Sigmoid colon (tissue), 3 donors: ENCODE measurements at regions not wholly inside any gene's neighbourhood (a gene's known extent, or its start where the extent isn't known, plus 50 kb on each side); places are given as distances from the start of the nearest gene placed in this dataset.

ENCODE experiments used
- CTCF ChIP-seq, 4 experiments: fragments of 450-650 bp in 3 of 4; fragments of 200-600 bp in 1 of 4; IDR thresholded peaks; one replicate each; pipeline ENCODE4 v1.5.1; 2016 to 2019; ENCODE audit warnings: antibody characterized with exemption in 4 of 4, mild to moderate bottlenecking in 3 of 4, moderate library complexity in 2 of 4
- POLR2A ChIP-seq, 2 donors: fragments of 450-650 bp; IDR thresholded peaks; one replicate each; pipeline ENCODE4 v1.6.1; 2016; ENCODE audit warnings: antibody characterized with exemption in 2 of 2, mild to moderate bottlenecking in 2 of 2, moderate library complexity in 2 of 2

- no peak for TF ChIP-seq CTCF (IDR thresholded peaks at IDR 0.05)
- no peak for TF ChIP-seq POLR2A (IDR thresholded peaks at IDR 0.05)
These were observed 87.2 kb upstream of the CHODL start for GRCh38 chr21:18157406-18157805.
